ENCODE measurements at regions not wholly inside any gene's neighbourhood (a gene's known extent, or its start where the extent isn't known, plus 50 kb on each side); places are given as distances from the start of the nearest gene placed in this dataset.
"Not testable (repeated sequence)": the region's sequence is repeated elsewhere in the genome, so short reads cannot be mapped to it uniquely, and the experiment has no call there.

DNA sequence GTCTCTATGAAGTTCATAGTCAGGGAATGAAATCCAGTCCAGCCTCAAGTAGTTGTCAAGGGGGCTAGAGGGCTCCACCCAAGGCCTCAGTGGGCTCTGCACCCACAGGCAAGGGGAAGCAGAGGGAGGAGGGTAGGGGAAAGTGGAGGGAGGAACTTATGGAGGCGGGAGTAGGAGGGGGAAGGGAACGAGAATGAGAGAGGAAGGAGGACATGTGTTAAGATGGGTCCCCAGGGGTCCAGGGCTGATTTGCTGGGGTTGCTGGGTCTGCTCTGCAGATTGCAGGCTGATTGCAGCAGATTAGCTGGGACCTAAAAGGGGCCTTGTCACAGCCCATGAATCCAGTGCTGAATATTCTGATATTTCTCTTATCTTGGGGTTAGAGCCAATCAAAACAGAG lies 166.9 kb upstream of the IL12B start:
- H3K9me3 ChIP-seq (ENCODE audit: control insufficient read depth in 4 of 4, low read length in 3 of 4) = no peaks in the 10 kb centered on the region
- H3K9ac ChIP-seq (ENCODE audit: low read depth in 1 of 2, low read length in 2 of 2) = no peak overlapping the region
- H3K36me3 ChIP-seq (ENCODE audit: control insufficient read depth in 4 of 4, insufficient read depth in 3 of 4, low read depth in 1 of 4, low read length in 3 of 4) = no peaks in the 10 kb centered on the region
- H3K4me1 ChIP-seq (ENCODE audit: control insufficient read depth in 4 of 4, insufficient read depth in 4 of 4, low read length in 3 of 4) = no peaks in the 10 kb centered on the region
- WGBS = 51% methylated on average over 2 of the region's 2 CpGs
- H3K27ac ChIP-seq (ENCODE audit: low read depth in 1 of 2, low read length in 2 of 2) = no peak overlapping the region
- DNase-seq (ENCODE audit: low spot score) = no peak
- no peaks in the 10 kb centered on the region for H3K27me3 ChIP-seq (ENCODE audit: control insufficient read depth in 4 of 4, insufficient read depth in 4 of 4, low read length in 3 of 4)
- H3K4me3 ChIP-seq (ENCODE audit: low read depth in 1 of 3, low read length in 3 of 3) = no peak overlapping the region
- TF ChIP-seq FOXA2 (IDR thresholded peaks at IDR 0.05) = no peak
- TF ChIP-seq FOXA1 (IDR thresholded peaks at IDR 0.05) = no peak
- TF ChIP-seq HNF4A (conservative IDR thresholded peaks at IDR 0.05) = no peak

GRCh38 chr5:159498630-159499029 lies 168.3 kb upstream of the IL12B start:
- no peak for TF ChIP-seq SP1 (IDR thresholded peaks at IDR 0.05)
- TF ChIP-seq, protein P1, sequence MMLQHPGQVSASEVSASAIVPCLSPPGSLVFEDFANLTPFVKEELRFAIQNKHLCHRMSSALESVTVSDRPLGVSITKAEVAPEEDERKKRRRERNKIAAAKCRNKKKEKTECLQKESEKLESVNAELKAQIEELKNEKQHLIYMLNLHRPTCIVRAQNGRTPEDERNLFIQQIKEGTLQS (IDR thresholded peaks at IDR 0.05) = no peak
- no peak for TF ChIP-seq JUND (IDR thresholded peaks at IDR 0.05)
- TF ChIP-seq, protein P2, sequence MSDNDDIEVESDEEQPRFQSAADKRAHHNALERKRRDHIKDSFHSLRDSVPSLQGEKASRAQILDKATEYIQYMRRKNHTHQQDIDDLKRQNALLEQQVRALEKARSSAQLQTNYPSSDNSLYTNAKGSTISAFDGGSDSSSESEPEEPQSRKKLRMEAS (IDR thresholded peaks at IDR 0.05) = no peak
- TF ChIP-seq, protein P3, sequence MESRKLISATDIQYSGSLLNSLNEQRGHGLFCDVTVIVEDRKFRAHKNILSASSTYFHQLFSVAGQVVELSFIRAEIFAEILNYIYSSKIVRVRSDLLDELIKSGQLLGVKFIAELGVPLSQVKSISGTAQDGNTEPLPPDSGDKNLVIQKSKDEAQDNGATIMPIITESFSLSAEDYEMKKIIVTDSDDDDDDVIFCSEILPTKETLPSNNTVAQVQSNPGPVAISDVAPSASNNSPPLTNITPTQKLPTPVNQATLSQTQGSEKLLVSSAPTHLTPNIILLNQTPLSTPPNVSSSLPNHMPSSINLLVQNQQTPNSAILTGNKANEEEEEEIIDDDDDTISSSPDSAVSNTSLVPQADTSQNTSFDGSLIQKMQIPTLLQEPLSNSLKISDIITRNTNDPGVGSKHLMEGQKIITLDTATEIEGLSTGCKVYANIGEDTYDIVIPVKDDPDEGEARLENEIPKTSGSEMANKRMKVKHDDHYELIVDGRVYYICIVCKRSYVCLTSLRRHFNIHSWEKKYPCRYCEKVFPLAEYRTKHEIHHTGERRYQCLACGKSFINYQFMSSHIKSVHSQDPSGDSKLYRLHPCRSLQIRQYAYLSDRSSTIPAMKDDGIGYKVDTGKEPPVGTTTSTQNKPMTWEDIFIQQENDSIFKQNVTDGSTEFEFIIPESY (IDR thresholded peaks at IDR 0.05) = no peak
- TF ChIP-seq REST (IDR thresholded peaks at IDR 0.05) = no peak
- TF ChIP-seq FOXA2 (IDR thresholded peaks at IDR 0.05) = no peak
- no peak for TF ChIP-seq HNF4A (conservative IDR thresholded peaks at IDR 0.05)
- TF ChIP-seq FOXA1 (IDR thresholded peaks at IDR 0.05) = no peak
- TF ChIP-seq RAD21 (IDR thresholded peaks at IDR 0.05) = no peak
- TF ChIP-seq HNF4G (IDR thresholded peaks at IDR 0.05) = no peak
- TF ChIP-seq CTCF (IDR thresholded peaks at IDR 0.05; ENCODE audit: low read depth, low read length, missing input control) = no peak
- no peak for TF ChIP-seq YY1 (IDR thresholded peaks at IDR 0.05)
- no peak for TF ChIP-seq GABPA (IDR thresholded peaks at IDR 0.05 in 1 of 2, conservative IDR thresholded peaks at IDR 0.05 in 1 of 2)
- TF ChIP-seq TAF1 (conservative IDR thresholded peaks at IDR 0.05) = no peak
- no peak for TF ChIP-seq EGR1 (IDR thresholded peaks at IDR 0.05; ENCODE audit: low read depth in 2 of 2)
- TF ChIP-seq RXRA (IDR thresholded peaks at IDR 0.05) = no peak
- Histone ChIP-seq H3K27ac (ENCODE audit: low read depth in 1 of 2, low read length in 2 of 2) (no peak overlapping the region), H3K9me3 (ENCODE audit: control insufficient read depth in 4 of 4, low read length in 3 of 4) (no peaks in the 10 kb centered on the region), H3K9ac (ENCODE audit: low read depth in 1 of 2, low read length in 2 of 2) (no peak overlapping the region), H3K4me1 (ENCODE audit: control insufficient read depth in 4 of 4, insufficient read depth in 4 of 4, low read length in 3 of 4) (no peaks in the 10 kb centered on the region), H3K4me3 (ENCODE audit: low read depth in 1 of 3, low read length in 3 of 3) (no peak overlapping the region), H3K36me3 (ENCODE audit: control insufficient read depth in 4 of 4, insufficient read depth in 3 of 4, low read depth in 1 of 4, low read length in 3 of 4) (no peaks in the 10 kb centered on the region), H3K27me3 (ENCODE audit: control insufficient read depth in 4 of 4, insufficient read depth in 4 of 4, low read length in 3 of 4) (no peaks in the 10 kb centered on the region)
- DNase-seq (ENCODE audit: low spot score) = no peak

- H3K27ac ChIP-seq (ENCODE audit: low read depth in 1 of 2, low read length in 2 of 2); H3K9me3 ChIP-seq (ENCODE audit: control insufficient read depth in 4 of 4, low read length in 3 of 4); H3K4me1 ChIP-seq (ENCODE audit: control insufficient read depth in 4 of 4, insufficient read depth in 4 of 4, low read length in 3 of 4); H3K4me3 ChIP-seq (ENCODE audit: low read depth in 1 of 3, low read length in 3 of 3); DNase-seq (ENCODE audit: low spot score); H3K27me3 ChIP-seq (ENCODE audit: control insufficient read depth in 4 of 4, insufficient read depth in 4 of 4, low read length in 3 of 4); H3K36me3 ChIP-seq (ENCODE audit: control insufficient read depth in 4 of 4, insufficient read depth in 3 of 4, low read depth in 1 of 4, low read length in 3 of 4); H3K9ac ChIP-seq (ENCODE audit: low read depth in 1 of 2, low read length in 2 of 2): not testable (repeated sequence)
- WGBS = 92% methylated on average over 4 of the region's 4 CpGs
These were observed 171.8 kb upstream of the IL12B start for GRCh38 chr5:159502116-159502515.
